ENCODE measurements at regions not wholly inside any gene's neighbourhood (a gene's known extent, or its start where the extent isn't known, plus 50 kb on each side); places are given as distances from the start of the nearest gene placed in this dataset.

DNA sequence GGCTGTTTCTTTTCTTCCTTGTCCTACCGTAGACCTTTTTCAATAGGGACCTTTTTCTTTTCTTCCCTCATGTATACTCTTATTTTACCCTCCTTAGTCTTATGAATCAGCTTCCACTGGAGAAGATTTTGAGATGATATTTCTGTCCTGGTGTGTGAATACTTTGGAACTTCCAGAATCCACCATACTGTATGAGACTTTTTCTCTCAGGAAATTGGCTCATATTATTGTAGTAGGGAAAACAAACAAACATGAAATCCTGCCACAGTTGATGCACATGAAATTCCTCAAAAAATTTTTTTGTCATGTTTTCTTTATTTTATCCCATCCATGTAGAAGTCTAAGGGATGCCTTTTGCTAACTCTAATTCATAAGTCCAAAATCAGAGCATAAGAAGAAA lies 289.3 kb upstream of the PLSCR5 start (continued):
- TF ChIP-seq POLR2AphosphoS5 (IDR thresholded peaks at IDR 0.05; ENCODE audit: low read depth) (no peak), EZH2 (IDR thresholded peaks at IDR 0.05; ENCODE audit: low read depth, unreplicated experiment) (no peak), NANOG (IDR thresholded peaks at IDR 0.05; ENCODE audit: borderline replicate concordance) (no peak), STAT1 (IDR thresholded peaks at IDR 0.05; ENCODE audit: unreplicated experiment) (no peak), JUNB (IDR thresholded peaks at IDR 0.05; ENCODE audit: unreplicated experiment) (no peak), EZH2phosphoT487 (IDR thresholded peaks at IDR 0.05; ENCODE audit: unreplicated experiment) (no peak)
- TF ChIP-seq, protein P1, sequence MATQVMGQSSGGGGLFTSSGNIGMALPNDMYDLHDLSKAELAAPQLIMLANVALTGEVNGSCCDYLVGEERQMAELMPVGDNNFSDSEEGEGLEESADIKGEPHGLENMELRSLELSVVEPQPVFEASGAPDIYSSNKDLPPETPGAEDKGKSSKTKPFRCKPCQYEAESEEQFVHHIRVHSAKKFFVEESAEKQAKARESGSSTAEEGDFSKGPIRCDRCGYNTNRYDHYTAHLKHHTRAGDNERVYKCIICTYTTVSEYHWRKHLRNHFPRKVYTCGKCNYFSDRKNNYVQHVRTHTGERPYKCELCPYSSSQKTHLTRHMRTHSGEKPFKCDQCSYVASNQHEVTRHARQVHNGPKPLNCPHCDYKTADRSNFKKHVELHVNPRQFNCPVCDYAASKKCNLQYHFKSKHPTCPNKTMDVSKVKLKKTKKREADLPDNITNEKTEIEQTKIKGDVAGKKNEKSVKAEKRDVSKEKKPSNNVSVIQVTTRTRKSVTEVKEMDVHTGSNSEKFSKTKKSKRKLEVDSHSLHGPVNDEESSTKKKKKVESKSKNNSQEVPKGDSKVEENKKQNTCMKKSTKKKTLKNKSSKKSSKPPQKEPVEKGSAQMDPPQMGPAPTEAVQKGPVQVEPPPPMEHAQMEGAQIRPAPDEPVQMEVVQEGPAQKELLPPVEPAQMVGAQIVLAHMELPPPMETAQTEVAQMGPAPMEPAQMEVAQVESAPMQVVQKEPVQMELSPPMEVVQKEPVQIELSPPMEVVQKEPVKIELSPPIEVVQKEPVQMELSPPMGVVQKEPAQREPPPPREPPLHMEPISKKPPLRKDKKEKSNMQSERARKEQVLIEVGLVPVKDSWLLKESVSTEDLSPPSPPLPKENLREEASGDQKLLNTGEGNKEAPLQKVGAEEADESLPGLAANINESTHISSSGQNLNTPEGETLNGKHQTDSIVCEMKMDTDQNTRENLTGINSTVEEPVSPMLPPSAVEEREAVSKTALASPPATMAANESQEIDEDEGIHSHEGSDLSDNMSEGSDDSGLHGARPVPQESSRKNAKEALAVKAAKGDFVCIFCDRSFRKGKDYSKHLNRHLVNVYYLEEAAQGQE (IDR thresholded peaks at IDR 0.05; ENCODE audit: unreplicated experiment), result no peak
- TF ChIP-seq, protein P2, sequence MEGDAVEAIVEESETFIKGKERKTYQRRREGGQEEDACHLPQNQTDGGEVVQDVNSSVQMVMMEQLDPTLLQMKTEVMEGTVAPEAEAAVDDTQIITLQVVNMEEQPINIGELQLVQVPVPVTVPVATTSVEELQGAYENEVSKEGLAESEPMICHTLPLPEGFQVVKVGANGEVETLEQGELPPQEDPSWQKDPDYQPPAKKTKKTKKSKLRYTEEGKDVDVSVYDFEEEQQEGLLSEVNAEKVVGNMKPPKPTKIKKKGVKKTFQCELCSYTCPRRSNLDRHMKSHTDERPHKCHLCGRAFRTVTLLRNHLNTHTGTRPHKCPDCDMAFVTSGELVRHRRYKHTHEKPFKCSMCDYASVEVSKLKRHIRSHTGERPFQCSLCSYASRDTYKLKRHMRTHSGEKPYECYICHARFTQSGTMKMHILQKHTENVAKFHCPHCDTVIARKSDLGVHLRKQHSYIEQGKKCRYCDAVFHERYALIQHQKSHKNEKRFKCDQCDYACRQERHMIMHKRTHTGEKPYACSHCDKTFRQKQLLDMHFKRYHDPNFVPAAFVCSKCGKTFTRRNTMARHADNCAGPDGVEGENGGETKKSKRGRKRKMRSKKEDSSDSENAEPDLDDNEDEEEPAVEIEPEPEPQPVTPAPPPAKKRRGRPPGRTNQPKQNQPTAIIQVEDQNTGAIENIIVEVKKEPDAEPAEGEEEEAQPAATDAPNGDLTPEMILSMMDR (conservative IDR thresholded peaks at IDR 0.05; ENCODE audit: low read depth in 2 of 2), result no peak

DNA sequence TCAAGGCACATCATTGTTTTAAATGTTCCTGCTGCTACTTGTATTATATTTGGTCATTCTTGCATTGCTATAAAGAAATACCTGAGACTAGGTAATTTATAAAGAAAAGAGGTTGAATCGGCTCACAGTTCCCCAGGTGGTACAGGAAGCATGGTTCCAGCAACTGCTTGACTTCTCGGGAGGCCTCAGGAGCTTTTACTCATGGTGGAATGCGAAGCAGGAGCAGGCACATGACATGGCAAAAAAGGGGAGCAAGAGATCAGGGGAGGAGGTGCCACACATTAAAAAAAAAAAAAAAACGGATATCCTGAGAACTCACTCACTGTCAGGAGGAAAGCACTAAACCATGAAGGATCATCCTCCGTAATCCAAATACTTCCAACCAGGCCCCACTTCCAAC lies 286.9 kb upstream of the PLSCR5 start:
- Histone ChIP-seq H2AFZ (peak overlapping the region; percentile 20; the same call in 1 of the 2 replicates), H3K27ac (ENCODE audit: low read depth) (no peak overlapping the region), H3K4me3 (no peak overlapping the region), H3K79me2 (replicated peaks; ENCODE audit: insufficient read depth) (no peaks in the 10 kb centered on the region), H3K27me3 (ENCODE audit: insufficient read depth) (no peaks in the 10 kb centered on the region), H3K4me1 (ENCODE audit: insufficient read depth) (0 out of 2 replicates have a peak, but pooled peaks cover 4% of the 10 kb centered on the region), H3K4me2 (no peak overlapping the region), H3K9me2 (ENCODE audit: insufficient read depth) (no peaks in the 10 kb centered on the region), H3K36me3 (ENCODE audit: insufficient read depth) (no peaks in the 10 kb centered on the region), H4K20me1 (replicated peaks; ENCODE audit: insufficient read depth) (no peaks in the 10 kb centered on the region), H3F3A (replicated peaks; ENCODE audit: low read depth) (no peaks in the 10 kb centered on the region)
- Mint-ChIP-seq H3K27me3 (ENCODE audit: insufficient read depth, low read depth, poor library complexity) (no peaks in the 10 kb centered on the region), H3K4me3 (no peak overlapping the region), H3K4me1 (peaks cover 8% of the 10 kb centered on the region; the same call in 2 of the 3 replicates), H3K36me3 (ENCODE audit: low read depth) (no peaks in the 10 kb centered on the region), H3K27ac (peak overlapping the region; percentile 96), H3K9me3 (no peaks in the 10 kb centered on the region)
- ATAC-seq (peak; percentile 36; the same call in 1 of the 3 replicates), DNase-seq (ENCODE audit: low spot score) (peak; percentile 36)
- TF ChIP-seq, protein P3, sequence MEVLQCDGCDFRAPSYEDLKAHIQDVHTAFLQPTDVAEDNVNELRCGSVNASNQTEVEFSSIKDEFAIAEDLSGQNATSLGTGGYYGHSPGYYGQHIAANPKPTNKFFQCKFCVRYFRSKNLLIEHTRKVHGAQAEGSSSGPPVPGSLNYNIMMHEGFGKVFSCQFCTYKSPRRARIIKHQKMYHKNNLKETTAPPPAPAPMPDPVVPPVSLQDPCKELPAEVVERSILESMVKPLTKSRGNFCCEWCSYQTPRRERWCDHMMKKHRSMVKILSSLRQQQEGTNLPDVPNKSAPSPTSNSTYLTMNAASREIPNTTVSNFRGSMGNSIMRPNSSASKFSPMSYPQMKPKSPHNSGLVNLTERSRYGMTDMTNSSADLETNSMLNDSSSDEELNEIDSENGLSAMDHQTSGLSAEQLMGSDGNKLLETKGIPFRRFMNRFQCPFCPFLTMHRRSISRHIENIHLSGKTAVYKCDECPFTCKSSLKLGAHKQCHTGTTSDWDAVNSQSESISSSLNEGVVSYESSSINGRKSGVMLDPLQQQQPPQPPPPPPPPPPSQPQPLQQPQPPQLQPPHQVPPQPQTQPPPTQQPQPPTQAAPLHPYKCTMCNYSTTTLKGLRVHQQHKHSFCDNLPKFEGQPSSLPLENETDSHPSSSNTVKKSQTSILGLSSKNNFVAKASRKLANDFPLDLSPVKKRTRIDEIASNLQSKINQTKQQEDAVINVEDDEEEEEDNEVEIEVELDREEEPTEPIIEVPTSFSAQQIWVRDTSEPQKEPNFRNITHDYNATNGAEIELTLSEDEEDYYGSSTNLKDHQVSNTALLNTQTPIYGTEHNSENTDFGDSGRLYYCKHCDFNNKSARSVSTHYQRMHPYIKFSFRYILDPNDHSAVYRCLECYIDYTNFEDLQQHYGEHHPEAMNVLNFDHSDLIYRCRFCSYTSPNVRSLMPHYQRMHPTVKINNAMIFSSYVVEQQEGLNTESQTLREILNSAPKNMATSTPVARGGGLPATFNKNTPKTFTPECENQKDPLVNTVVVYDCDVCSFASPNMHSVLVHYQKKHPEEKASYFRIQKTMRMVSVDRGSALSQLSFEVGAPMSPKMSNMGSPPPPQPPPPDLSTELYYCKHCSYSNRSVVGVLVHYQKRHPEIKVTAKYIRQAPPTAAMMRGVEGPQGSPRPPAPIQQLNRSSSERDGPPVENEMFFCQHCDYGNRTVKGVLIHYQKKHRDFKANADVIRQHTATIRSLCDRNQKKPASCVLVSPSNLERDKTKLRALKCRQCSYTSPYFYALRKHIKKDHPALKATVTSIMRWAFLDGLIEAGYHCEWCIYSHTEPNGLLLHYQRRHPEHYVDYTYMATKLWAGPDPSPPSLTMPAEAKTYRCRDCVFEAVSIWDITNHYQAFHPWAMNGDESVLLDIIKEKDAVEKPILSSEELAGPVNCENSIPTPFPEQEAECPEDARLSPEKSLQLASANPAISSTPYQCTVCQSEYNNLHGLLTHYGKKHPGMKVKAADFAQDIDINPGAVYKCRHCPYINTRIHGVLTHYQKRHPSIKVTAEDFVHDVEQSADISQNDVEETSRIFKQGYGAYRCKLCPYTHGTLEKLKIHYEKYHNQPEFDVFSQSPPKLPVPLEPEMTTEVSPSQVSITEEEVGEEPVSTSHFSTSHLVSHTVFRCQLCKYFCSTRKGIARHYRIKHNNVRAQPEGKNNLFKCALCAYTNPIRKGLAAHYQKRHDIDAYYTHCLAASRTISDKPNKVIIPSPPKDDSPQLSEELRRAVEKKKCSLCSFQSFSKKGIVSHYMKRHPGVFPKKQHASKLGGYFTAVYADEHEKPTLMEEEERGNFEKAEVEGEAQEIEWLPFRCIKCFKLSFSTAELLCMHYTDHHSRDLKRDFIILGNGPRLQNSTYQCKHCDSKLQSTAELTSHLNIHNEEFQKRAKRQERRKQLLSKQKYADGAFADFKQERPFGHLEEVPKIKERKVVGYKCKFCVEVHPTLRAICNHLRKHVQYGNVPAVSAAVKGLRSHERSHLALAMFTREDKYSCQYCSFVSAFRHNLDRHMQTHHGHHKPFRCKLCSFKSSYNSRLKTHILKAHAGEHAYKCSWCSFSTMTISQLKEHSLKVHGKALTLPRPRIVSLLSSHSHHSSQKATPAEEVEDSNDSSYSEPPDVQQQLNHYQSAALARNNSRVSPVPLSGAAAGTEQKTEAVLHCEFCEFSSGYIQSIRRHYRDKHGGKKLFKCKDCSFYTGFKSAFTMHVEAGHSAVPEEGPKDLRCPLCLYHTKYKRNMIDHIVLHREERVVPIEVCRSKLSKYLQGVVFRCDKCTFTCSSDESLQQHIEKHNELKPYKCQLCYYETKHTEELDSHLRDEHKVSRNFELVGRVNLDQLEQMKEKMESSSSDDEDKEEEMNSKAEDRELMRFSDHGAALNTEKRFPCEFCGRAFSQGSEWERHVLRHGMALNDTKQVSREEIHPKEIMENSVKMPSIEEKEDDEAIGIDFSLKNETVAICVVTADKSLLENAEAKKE (CRISPR knock-in tag; IDR thresholded peaks at IDR 0.05), result peak; percentile 33; the same call in 1 of the 2 replicates
- TF ChIP-seq EZH2 (IDR thresholded peaks at IDR 0.05; ENCODE audit: low read depth, unreplicated experiment) (no peak), CREB1 (CRISPR knock-in tag; IDR thresholded peaks at IDR 0.05; ENCODE audit: low read depth) (no peak), ZNF331 (CRISPR knock-in tag; IDR thresholded peaks at IDR 0.05; ENCODE audit: low read depth) (no peak), POLR2AphosphoS5 (IDR thresholded peaks at IDR 0.05; ENCODE audit: low read depth) (no peak), EZH2phosphoT487 (IDR thresholded peaks at IDR 0.05; ENCODE audit: unreplicated experiment) (no peak)
- TF ChIP-seq, protein P2 (conservative IDR thresholded peaks at IDR 0.05; ENCODE audit: low read depth in 2 of 2), result no peak
